ENCODE measurements at regions not wholly inside any gene's neighbourhood (a gene's known extent, or its start where the extent isn't known, plus 50 kb on each side); places are given as distances from the start of the nearest gene placed in this dataset.

GRCh38 chr16:64853551-64853950 lies 268.3 kb downstream of the CDH11 start:
- no peak for TF ChIP-seq CTCF (IDR thresholded peaks at IDR 0.05)

- no peak for TF ChIP-seq CTCF (IDR thresholded peaks at IDR 0.05)
These were observed 274.9 kb downstream of the CDH11 start for GRCh38 chr16:64846966-64847365.

- TF ChIP-seq CTCF (IDR thresholded peaks at IDR 0.05) = no peak
These were observed 276.8 kb downstream of the CDH11 start for GRCh38 chr16:64845071-64845470.

GRCh38 chr16:64841482-64841881 lies 280.4 kb downstream of the CDH11 start:
- TF ChIP-seq CTCF (IDR thresholded peaks at IDR 0.05) = 0 out of 2 replicates have a peak, but pooled peaks have one; percentile 16

- no peak for TF ChIP-seq CTCF (IDR thresholded peaks at IDR 0.05)
These were observed 280.8 kb downstream of the CDH11 start for GRCh38 chr16:64841071-64841470.

GRCh38 chr16:64830653-64831052 lies 291.2 kb downstream of the CDH11 start:
- no peak for TF ChIP-seq CTCF (IDR thresholded peaks at IDR 0.05)

GRCh38 chr16:64829678-64830077 lies 292.2 kb downstream of the CDH11 start:
- TF ChIP-seq CTCF (IDR thresholded peaks at IDR 0.05) = no peak

GRCh38 chr16:64826374-64826773 lies 295.5 kb downstream of the CDH11 start:
- no peak for TF ChIP-seq CTCF (IDR thresholded peaks at IDR 0.05)
